Mesenchymal stem cell (in vitro differentiated cells and primary cell): ENCODE measurements at regions not wholly inside any gene's neighbourhood (a gene's known extent, or its start where the extent isn't known, plus 50 kb on each side); places are given as distances from the start of the nearest gene placed in this dataset.

Source experiments
- DNase-seq: peaks from one replicate; pipeline ENCODE4 v3.0.0-alpha.2; 2013
- H2AFZ ChIP-seq: one replicate; pipeline ENCODE4 v1.6.1; 2013; ENCODE audit warnings: low read depth, mild to moderate bottlenecking, control low read depth, inconsistent platforms, low read length, moderate library complexity
- H2AK5ac ChIP-seq: 2 replicates; pipeline ENCODE4 v1.6.1; 2013; ENCODE audit warnings: low read length, moderate library complexity, mild to moderate bottlenecking, inconsistent platforms; ENCODE audit not compliant: severe bottlenecking
- H2BK120ac ChIP-seq: one replicate; pipeline ENCODE4 v1.6.1; 2013; ENCODE audit warnings: low read depth, mild to moderate bottlenecking, inconsistent platforms, low read length, moderate library complexity
- H2BK12ac ChIP-seq, 2 experiments: one replicate each; pipeline ENCODE4 v1.6.1; 2013; ENCODE audit warnings: inconsistent platforms in 2 of 2, low read length in 2 of 2, mild to moderate bottlenecking in 2 of 2, moderate library complexity in 2 of 2, control low read depth in 1 of 2
- H2BK15ac ChIP-seq: one replicate; pipeline ENCODE4 v1.6.1; 2013; ENCODE audit warnings: mild to moderate bottlenecking, low read depth, inconsistent platforms; ENCODE audit not compliant: poor library complexity, severe bottlenecking
- H2BK5ac ChIP-seq: 2 replicates; pipeline ENCODE4 v1.6.1; 2013; ENCODE audit warnings: low read depth, mild to moderate bottlenecking, low read length, control low read depth, inconsistent platforms; ENCODE audit not compliant: poor library complexity, severe bottlenecking
- H3K14ac ChIP-seq, 2 experiments: one replicate each; pipeline ENCODE4 v1.6.1; 2013; ENCODE audit warnings: inconsistent platforms in 2 of 2, low read length in 2 of 2, control low read depth in 1 of 2, mild to moderate bottlenecking in 1 of 2, moderate library complexity in 1 of 2
- H3K18ac ChIP-seq, 2 experiments: one replicate each; pipeline ENCODE4 v1.6.1; 2013; ENCODE audit warnings: inconsistent platforms in 2 of 2, low read length in 2 of 2, control low read depth in 1 of 2, low read depth in 1 of 2, mild to moderate bottlenecking in 1 of 2
- H3K23ac ChIP-seq, 2 experiments: one replicate each; pipeline ENCODE4 v1.6.1; 2013; ENCODE audit warnings: inconsistent platforms in 2 of 2, low read length in 2 of 2, mild to moderate bottlenecking in 2 of 2, moderate library complexity in 2 of 2, control low read depth in 1 of 2
- H3K27ac ChIP-seq: 2 replicates; pipeline ENCODE4 v1.5.1; 2013; ENCODE audit warnings: mild to moderate bottlenecking, moderate library complexity, low read length, control low read depth, inconsistent platforms; ENCODE audit not compliant: poor library complexity, severe bottlenecking
- H3K27me3 ChIP-seq, 2 experiments: 2 replicates each; pipeline versions ENCODE4 v1.6.1 to v1.7.0; 2013; ENCODE audit warnings: low read length in 2 of 2, mild to moderate bottlenecking in 2 of 2, moderate library complexity in 2 of 2, control low read depth in 1 of 2, inconsistent platforms in 1 of 2; ENCODE audit not compliant: control insufficient read depth in 1 of 2, insufficient read depth in 1 of 2
- H3K36me3 ChIP-seq, 2 experiments: 2 replicates each; pipeline versions ENCODE4 v1.6.1 to v1.7.0; 2013; ENCODE audit warnings: low read length in 2 of 2, control low read depth in 1 of 2, inconsistent platforms in 1 of 2, low read depth in 1 of 2, mild to moderate bottlenecking in 1 of 2; ENCODE audit not compliant: insufficient read depth in 2 of 2, control insufficient read depth in 1 of 2
- H3K4ac ChIP-seq, 2 experiments: one replicate each; pipeline ENCODE4 v1.6.1; 2013; ENCODE audit warnings: inconsistent platforms in 2 of 2, low read length in 2 of 2, mild to moderate bottlenecking in 2 of 2, moderate library complexity in 2 of 2, control low read depth in 1 of 2, low read depth in 1 of 2
- H3K4me1 ChIP-seq: 2 replicates; pipeline ENCODE4 v1.6.1; 2013; ENCODE audit warnings: low read depth, low read length, control low read depth; ENCODE audit not compliant: control insufficient read depth, insufficient read depth
- H3K4me2 ChIP-seq: 2 replicates; pipeline ENCODE4 v1.6.1; 2013; ENCODE audit warnings: low read length, mild to moderate bottlenecking, inconsistent platforms; ENCODE audit not compliant: poor library complexity, severe bottlenecking
- H3K4me3 ChIP-seq, 2 experiments: 2 replicates each; pipeline versions ENCODE4 v1.5.1 to v1.7.0; 2013; ENCODE audit warnings: low read length in 2 of 2, mild to moderate bottlenecking in 2 of 2, control low read depth in 1 of 2, low read depth in 1 of 2; ENCODE audit not compliant: insufficient read depth in 1 of 2
- H3K79me1 ChIP-seq: replicated peaks from 2 replicates; pipeline ENCODE4 v1.6.1; 2013; ENCODE audit warnings: mild to moderate bottlenecking, control low read depth, low read length, inconsistent platforms; ENCODE audit not compliant: poor library complexity, severe bottlenecking
- H3K9ac ChIP-seq: 2 replicates; pipeline ENCODE4 v1.7.0; 2013; ENCODE audit warnings: mild to moderate bottlenecking, low read length, moderate library complexity
- H3K9me3 ChIP-seq: 2 replicates; pipeline ENCODE4 v1.7.0; 2013; ENCODE audit warnings: mild to moderate bottlenecking, low read length; ENCODE audit not compliant: control insufficient read depth
- H4K8ac ChIP-seq: one replicate; pipeline ENCODE4 v1.6.1; 2013; ENCODE audit warnings: inconsistent platforms, mild to moderate bottlenecking, low read length, moderate library complexity
- H4K91ac ChIP-seq: one replicate; pipeline ENCODE4 v1.6.1; 2013; ENCODE audit warnings: mild to moderate bottlenecking, low read length, inconsistent platforms
- WGBS: methylation state at CpG from one replicate; pipeline ENCODE4 v1.1.7; 2013; ENCODE audit warnings: mixed read lengths; 5-methylcytosine and 5-hydroxymethylcytosine counted together

- Histone ChIP-seq H2AFZ (no peak overlapping the region), H2BK15ac (no peak overlapping the region), H3K18ac (no peak overlapping the region), H3K27ac (no peak overlapping the region), H3K79me1 (no peaks in the 10 kb centered on the region), H2BK5ac (no peak overlapping the region), H2BK12ac (no peak overlapping the region), H3K9me3 (no peaks in the 10 kb centered on the region), H3K4me2 (no peak overlapping the region), H3K4me3 (no peak overlapping the region), H3K9ac (no peak overlapping the region), H2AK5ac (no peak overlapping the region), H3K4me1 (no peaks in the 10 kb centered on the region), H3K23ac (no peak overlapping the region), H3K14ac (no peak overlapping the region), H2BK120ac (no peak overlapping the region), H3K27me3 (peaks cover 0 to 19% of the 10 kb centered on the region in 2 experiments), H4K91ac (no peak overlapping the region), H3K4ac (no peak overlapping the region), H3K36me3 (no peaks in the 10 kb centered on the region), H4K8ac (no peak overlapping the region)
- DNase-seq: peak; percentile 78
- WGBS: no CpG with 5 or more reads among the region's 1 CpG
Observed at GRCh38 chrX:42119076-42119475, 195.7 kb upstream of the CASK start.

DNA sequence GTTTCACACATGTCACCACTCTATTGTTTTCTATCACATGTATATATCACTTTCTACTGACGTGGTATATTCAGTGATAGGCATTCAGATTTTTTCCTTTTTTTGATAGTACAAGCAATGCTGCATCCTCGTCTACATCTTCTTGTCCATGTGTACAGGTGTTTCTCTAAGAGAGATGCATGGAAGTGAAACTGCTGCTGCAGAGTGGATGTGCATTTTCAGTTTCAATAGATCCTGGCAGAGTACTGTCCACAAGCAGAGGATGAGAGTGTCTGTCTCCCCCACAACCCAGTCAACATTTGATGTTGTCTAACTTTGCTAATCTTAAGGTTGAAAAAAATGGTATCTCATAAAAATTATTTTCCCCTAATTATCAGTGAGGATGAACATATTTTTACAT is 194.0 kb upstream of the CASK start:
- H3K4me3 ChIP-seq: no peak overlapping the region
- H2BK120ac ChIP-seq: no peak overlapping the region
- no peak overlapping the region for H3K23ac ChIP-seq
- H2BK5ac ChIP-seq: no peak overlapping the region
- H2AFZ ChIP-seq: no peak overlapping the region
- no peaks in the 10 kb centered on the region for H3K4me1 ChIP-seq
- H3K18ac ChIP-seq: no peak overlapping the region
- H3K4ac ChIP-seq: no peak overlapping the region
- no peak overlapping the region for H4K8ac ChIP-seq
- H2AK5ac ChIP-seq: no peak overlapping the region
- no peak overlapping the region for H2BK12ac ChIP-seq
- no peak for DNase-seq
- H4K91ac ChIP-seq: no peak overlapping the region
- no peak overlapping the region for H3K14ac ChIP-seq
- no peaks in the 10 kb centered on the region for H3K36me3 ChIP-seq
- no peak overlapping the region for H2BK15ac ChIP-seq
- peaks cover 0 to 11% of the 10 kb centered on the region in 2 experiments for H3K27me3 ChIP-seq
- no peak overlapping the region for H3K9ac ChIP-seq
- no peak overlapping the region for H3K4me2 ChIP-seq
- no CpG with 5 or more reads among the region's 2 CpGs for WGBS
- H3K9me3 ChIP-seq: no peaks in the 10 kb centered on the region
- H3K79me1 ChIP-seq: no peaks in the 10 kb centered on the region
- H3K27ac ChIP-seq: no peak overlapping the region

DNA sequence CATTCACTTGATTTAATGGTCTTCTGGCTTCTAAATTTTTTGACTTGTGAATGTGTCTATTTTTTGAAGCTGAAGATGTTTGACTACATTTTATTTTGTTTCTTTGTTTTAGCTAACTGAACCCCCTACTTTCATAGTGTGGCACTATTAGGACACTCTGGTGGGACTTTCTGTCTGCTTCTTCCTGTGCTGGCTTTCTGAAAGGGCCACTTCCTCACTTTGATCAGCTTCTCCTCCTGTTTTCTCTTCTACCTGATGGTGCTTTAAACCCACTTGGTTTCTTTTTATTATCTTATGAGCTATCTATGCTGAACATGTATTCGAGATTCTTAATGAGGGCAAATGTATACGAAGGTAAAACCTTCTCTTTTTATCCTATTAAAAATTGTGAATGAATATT is 186.1 kb upstream of the CASK start:
- H3K23ac ChIP-seq: no peak overlapping the region
- no peak overlapping the region for H4K91ac ChIP-seq
- H2BK12ac ChIP-seq: no peak overlapping the region
- DNase-seq: no peak
- H2BK5ac ChIP-seq: no peak overlapping the region
- H3K79me1 ChIP-seq: no peaks in the 10 kb centered on the region
- WGBS: no CpG with 5 or more reads among the region's 2 CpGs
- no peak overlapping the region for H3K9ac ChIP-seq
- no peak overlapping the region for H2AK5ac ChIP-seq
- H3K4me3 ChIP-seq: no peak overlapping the region
- no peak overlapping the region for H3K4me2 ChIP-seq
- H3K14ac ChIP-seq: no peak overlapping the region
- peaks cover 0 to 11% of the 10 kb centered on the region in 2 experiments for H3K27me3 ChIP-seq
- H3K4me1 ChIP-seq: peaks cover 2% of the 10 kb centered on the region
- no peak overlapping the region for H3K4ac ChIP-seq
- H3K18ac ChIP-seq: no peak overlapping the region
- no peak overlapping the region for H2BK120ac ChIP-seq
- H3K27ac ChIP-seq: no peak overlapping the region
- no peak overlapping the region for H4K8ac ChIP-seq
- H2AFZ ChIP-seq: no peak overlapping the region
- H3K9me3 ChIP-seq: no peaks in the 10 kb centered on the region
- H3K36me3 ChIP-seq: no peaks in the 10 kb centered on the region
- H2BK15ac ChIP-seq: no peak overlapping the region

DNA sequence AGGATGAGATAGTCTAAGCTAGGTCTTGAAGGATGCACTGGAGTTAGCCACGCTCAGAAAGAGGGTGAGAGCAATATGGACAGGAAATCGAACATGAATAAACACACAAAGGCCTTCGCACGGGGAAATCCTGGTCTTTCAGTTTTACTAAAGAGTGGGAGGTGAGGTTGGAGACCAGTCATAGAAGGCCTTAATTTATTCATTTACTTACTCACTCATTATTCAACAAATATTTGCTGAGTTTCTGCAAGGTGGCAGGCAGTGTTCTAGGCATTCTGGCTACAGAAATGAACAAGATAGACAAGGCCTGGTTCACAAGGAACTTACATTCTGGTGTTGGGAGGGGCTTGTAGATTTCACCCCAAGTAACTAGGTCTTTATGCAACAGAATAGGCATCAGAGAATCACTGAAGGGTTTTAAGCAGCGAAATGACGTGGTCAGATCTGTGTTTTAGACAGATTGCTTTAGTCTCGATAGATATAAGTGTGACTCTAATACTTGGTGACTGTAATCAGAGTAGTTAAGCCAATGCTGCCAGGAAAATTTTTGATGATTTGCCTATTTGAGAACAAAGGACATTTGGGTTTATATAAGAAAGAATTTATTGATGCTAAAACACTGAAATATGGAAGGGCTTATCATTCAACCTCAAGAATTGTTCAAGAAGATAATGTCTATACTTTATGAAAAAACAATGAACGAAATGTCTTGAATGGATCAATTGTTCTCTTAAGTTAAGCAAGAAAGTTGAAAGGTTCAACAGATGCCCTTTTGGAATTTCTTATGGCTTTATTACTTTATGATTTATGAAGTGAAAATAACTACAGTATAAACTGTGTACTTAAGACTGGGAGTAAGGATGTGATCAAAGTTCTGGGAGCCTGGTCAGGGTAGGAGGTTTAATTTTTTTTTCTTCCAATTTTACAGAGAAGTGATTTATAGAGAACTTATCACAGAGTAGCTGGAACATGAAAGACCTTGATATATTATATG is 184.4 kb upstream of the CASK start:
- no peak overlapping the region for H3K23ac ChIP-seq
- H3K4me3 ChIP-seq: no peak overlapping the region
- H3K27ac ChIP-seq: no peak overlapping the region
- H2AK5ac ChIP-seq: no peak overlapping the region
- no peaks in the 10 kb centered on the region for H3K9me3 ChIP-seq
- H3K18ac ChIP-seq: no peak overlapping the region
- H3K4me1 ChIP-seq: peaks cover 2% of the 10 kb centered on the region
- no peak overlapping the region for H4K8ac ChIP-seq
- H3K4me2 ChIP-seq: no peak overlapping the region
- H2BK12ac ChIP-seq: no peak overlapping the region
- H2BK15ac ChIP-seq: no peak overlapping the region
- 91% methylated on average over 4 of the region's 8 CpGs for WGBS
- H2BK5ac ChIP-seq: no peak overlapping the region
- H3K14ac ChIP-seq: no peak overlapping the region
- H2AFZ ChIP-seq: no peak overlapping the region
- DNase-seq: no peak
- peak overlapping the region in 1 of 2 experiments; percentile 58 for H3K4ac ChIP-seq
- H3K79me1 ChIP-seq: no peaks in the 10 kb centered on the region
- peaks cover 0 to 11% of the 10 kb centered on the region in 2 experiments for H3K27me3 ChIP-seq
- no peaks in the 10 kb centered on the region for H3K36me3 ChIP-seq
- no peak overlapping the region for H2BK120ac ChIP-seq
- no peak overlapping the region for H3K9ac ChIP-seq
- H4K91ac ChIP-seq: no peak overlapping the region
